Adrenal gland (tissue), 5 donors: ENCODE measurements at regions not wholly inside any gene's neighbourhood (a gene's known extent, or its start where the extent isn't known, plus 50 kb on each side); places are given as distances from the start of the nearest gene placed in this dataset.

Experiments used
- POLR2A ChIP-seq, 2 donors: fragments of 450-650 bp; IDR thresholded peaks; one replicate each; pipeline ENCODE4 v1.6.1; 2017; ENCODE audit warnings: antibody characterized with exemption in 2 of 2, mild to moderate bottlenecking in 2 of 2, moderate library complexity in 1 of 2
- TF ChIP-seq, protein P1 (sequence below), 6 experiments: fragments of 450-650 bp in 4 of 6; fragments of 200-600 bp in 2 of 6; sonication (generic) in 1 of 6; IDR thresholded peaks; 1 replicate in 5 of 6; 2 replicates in 1 of 6; pipeline versions ENCODE4 v1.5.1 to v1.8.0; 2016 to 2021; ENCODE audit warnings: antibody characterized with exemption in 6 of 6, mild to moderate bottlenecking in 2 of 6, moderate library complexity in 1 of 6
- donor health status: DM: no; HTN: no; CAD: no.

DNA sequence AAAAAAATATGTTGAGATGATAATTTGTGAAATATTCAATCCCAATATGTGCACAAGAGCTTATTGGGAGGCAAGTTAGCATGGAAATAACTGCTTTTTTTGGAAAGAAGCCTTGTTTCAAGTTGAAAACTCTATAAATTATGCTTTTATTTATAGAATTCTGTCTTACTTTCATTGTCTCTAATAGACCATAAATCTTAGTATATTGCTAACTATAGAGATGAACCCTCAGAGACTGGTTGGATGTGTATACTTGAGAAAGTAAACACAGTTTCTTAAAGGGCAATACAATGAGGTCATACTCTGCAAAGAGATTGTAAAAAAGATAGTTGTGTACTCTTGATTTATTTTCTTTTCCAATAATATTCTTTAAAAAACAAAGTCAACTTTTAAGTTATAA, 530.3 kb downstream of the SPATA31D1 start:
- TF ChIP-seq POLR2A (IDR thresholded peaks at IDR 0.05): no peak
- TF ChIP-seq, protein P1, sequence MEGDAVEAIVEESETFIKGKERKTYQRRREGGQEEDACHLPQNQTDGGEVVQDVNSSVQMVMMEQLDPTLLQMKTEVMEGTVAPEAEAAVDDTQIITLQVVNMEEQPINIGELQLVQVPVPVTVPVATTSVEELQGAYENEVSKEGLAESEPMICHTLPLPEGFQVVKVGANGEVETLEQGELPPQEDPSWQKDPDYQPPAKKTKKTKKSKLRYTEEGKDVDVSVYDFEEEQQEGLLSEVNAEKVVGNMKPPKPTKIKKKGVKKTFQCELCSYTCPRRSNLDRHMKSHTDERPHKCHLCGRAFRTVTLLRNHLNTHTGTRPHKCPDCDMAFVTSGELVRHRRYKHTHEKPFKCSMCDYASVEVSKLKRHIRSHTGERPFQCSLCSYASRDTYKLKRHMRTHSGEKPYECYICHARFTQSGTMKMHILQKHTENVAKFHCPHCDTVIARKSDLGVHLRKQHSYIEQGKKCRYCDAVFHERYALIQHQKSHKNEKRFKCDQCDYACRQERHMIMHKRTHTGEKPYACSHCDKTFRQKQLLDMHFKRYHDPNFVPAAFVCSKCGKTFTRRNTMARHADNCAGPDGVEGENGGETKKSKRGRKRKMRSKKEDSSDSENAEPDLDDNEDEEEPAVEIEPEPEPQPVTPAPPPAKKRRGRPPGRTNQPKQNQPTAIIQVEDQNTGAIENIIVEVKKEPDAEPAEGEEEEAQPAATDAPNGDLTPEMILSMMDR (IDR thresholded peaks at IDR 0.05): no peak
